Suprapubic skin (tissue), 4 donors: ENCODE measurements at regions not wholly inside any gene's neighbourhood (a gene's known extent, or its start where the extent isn't known, plus 50 kb on each side); places are given as distances from the start of the nearest gene placed in this dataset.

Experiments used
- EP300 ChIP-seq: sonication (generic); formaldehyde crosslinking; IDR thresholded peaks from one replicate; pipeline ENCODE4 v1.6.1; 2017; ENCODE audit warnings: antibody characterized with exemption
- POLR2A ChIP-seq, 2 donors: fragments of 450-650 bp; IDR thresholded peaks; one replicate each; pipeline ENCODE4 v1.6.1; 2017; ENCODE audit warnings: antibody characterized with exemption in 2 of 2, mild to moderate bottlenecking in 2 of 2, moderate library complexity in 2 of 2
- POLR2AphosphoS5 ChIP-seq, 3 donors: sonication (generic); formaldehyde crosslinking; IDR thresholded peaks; one replicate each; pipeline ENCODE4 v1.6.1; 2017; ENCODE audit warnings: antibody characterized with exemption in 3 of 3
- TF ChIP-seq, protein P1 (sequence below), 2 donors: fragments of 200-600 bp in 1 of 2; fragments of 450-650 bp in 1 of 2; sonication (generic) in 1 of 2; IDR thresholded peaks; one replicate each; pipeline ENCODE4 v1.5.1; 2016 to 2019; ENCODE audit warnings: antibody characterized with exemption in 2 of 2, mild to moderate bottlenecking in 1 of 2, moderate library complexity in 1 of 2

GRCh38 chr6:100116411-100117194 lies 122.6 kb upstream of the MCHR2 start:
- TF ChIP-seq, protein P1, sequence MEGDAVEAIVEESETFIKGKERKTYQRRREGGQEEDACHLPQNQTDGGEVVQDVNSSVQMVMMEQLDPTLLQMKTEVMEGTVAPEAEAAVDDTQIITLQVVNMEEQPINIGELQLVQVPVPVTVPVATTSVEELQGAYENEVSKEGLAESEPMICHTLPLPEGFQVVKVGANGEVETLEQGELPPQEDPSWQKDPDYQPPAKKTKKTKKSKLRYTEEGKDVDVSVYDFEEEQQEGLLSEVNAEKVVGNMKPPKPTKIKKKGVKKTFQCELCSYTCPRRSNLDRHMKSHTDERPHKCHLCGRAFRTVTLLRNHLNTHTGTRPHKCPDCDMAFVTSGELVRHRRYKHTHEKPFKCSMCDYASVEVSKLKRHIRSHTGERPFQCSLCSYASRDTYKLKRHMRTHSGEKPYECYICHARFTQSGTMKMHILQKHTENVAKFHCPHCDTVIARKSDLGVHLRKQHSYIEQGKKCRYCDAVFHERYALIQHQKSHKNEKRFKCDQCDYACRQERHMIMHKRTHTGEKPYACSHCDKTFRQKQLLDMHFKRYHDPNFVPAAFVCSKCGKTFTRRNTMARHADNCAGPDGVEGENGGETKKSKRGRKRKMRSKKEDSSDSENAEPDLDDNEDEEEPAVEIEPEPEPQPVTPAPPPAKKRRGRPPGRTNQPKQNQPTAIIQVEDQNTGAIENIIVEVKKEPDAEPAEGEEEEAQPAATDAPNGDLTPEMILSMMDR (IDR thresholded peaks at IDR 0.05), result peak; percentile 26 to 49
- no peak for TF ChIP-seq POLR2A (IDR thresholded peaks at IDR 0.05)
- TF ChIP-seq POLR2AphosphoS5 (IDR thresholded peaks at IDR 0.05), result no peak
- no peak for TF ChIP-seq EP300
